IMR-90 (cell line): ENCODE measurements at regions not wholly inside any gene's neighbourhood (a gene's known extent, or its start where the extent isn't known, plus 50 kb on each side); places are given as distances from the start of the nearest gene placed in this dataset.
"Not testable (repeated sequence)": the region's sequence is repeated elsewhere in the genome, so short reads cannot be mapped to it uniquely, and the experiment has no call there.

Experiments used
- POLR2A ChIP-seq: IDR thresholded peaks from 2 replicates; pipeline ENCODE4 v1.6.1; 2012; ENCODE audit warnings: mild to moderate bottlenecking, low read depth, low read length
- SMC3 ChIP-seq: fragments of 150-350 bp; IDR thresholded peaks from 2 replicates; pipeline ENCODE4 v1.6.1; 2016; ENCODE audit warnings: low read depth, mild to moderate bottlenecking, antibody characterized with exemption, low read length, moderate library complexity
- TF ChIP-seq, protein P1 (sequence below): conservative IDR thresholded peaks from 2 replicates; pipeline ENCODE4 v1.5.1; 2012; ENCODE audit warnings: mild to moderate bottlenecking, low read depth, low read length, improper control_type of control experiment

DNA sequence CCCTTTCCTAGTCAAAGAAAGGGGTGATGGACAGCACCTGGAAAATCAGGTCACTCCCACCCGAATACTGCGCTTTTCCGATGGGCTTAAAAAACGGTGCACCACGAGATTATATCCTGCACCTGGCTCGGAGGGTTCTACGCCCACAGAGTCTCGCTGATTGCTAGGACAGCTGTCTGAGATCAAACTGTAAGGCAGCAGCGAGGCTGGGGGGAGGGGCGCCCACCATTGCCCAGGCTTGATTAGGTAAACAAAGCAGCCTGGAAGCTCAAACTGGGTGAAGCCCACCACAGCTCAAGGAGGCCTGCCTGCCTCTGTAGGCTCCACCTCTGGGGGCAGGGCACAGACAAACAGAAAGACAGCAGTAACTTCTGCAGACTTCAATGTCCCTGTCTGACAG is 783.4 kb downstream of the NSUN3 start:
- TF ChIP-seq SMC3, POLR2A: not testable (repeated sequence)
- TF ChIP-seq, protein P1, sequence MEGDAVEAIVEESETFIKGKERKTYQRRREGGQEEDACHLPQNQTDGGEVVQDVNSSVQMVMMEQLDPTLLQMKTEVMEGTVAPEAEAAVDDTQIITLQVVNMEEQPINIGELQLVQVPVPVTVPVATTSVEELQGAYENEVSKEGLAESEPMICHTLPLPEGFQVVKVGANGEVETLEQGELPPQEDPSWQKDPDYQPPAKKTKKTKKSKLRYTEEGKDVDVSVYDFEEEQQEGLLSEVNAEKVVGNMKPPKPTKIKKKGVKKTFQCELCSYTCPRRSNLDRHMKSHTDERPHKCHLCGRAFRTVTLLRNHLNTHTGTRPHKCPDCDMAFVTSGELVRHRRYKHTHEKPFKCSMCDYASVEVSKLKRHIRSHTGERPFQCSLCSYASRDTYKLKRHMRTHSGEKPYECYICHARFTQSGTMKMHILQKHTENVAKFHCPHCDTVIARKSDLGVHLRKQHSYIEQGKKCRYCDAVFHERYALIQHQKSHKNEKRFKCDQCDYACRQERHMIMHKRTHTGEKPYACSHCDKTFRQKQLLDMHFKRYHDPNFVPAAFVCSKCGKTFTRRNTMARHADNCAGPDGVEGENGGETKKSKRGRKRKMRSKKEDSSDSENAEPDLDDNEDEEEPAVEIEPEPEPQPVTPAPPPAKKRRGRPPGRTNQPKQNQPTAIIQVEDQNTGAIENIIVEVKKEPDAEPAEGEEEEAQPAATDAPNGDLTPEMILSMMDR: not testable (repeated sequence)
